Activated CD4-positive, alpha-beta T cell treated with anti-CD3 and anti-CD28 coated beads, Interleukin-2, amount 50 U/mL, for 48 hours (primary cell): ENCODE measurements at regions not wholly inside any gene's neighbourhood (a gene's known extent, or its start where the extent isn't known, plus 50 kb on each side); places are given as distances from the start of the nearest gene placed in this dataset.

Experiments used
- DNase-seq, 2 experiments: peaks; one replicate each; pipeline ENCODE4 v3.0.0-alpha.2; 2020

GRCh38 chr2:6556755-6557154 is 309.0 kb downstream of the CMPK2 start:
- DNase-seq: no peak

- DNase-seq: no peak
Observed at GRCh38 chr2:6557737-6558136, 308.0 kb downstream of the CMPK2 start.

- no peak for DNase-seq
Observed at GRCh38 chr2:6562771-6563170, 302.9 kb downstream of the CMPK2 start.

GRCh38 chr2:6564326-6564725 is 301.4 kb downstream of the CMPK2 start:
- no peak for DNase-seq

- DNase-seq: no peak
Observed at GRCh38 chr2:6574121-6574520, 291.6 kb downstream of the CMPK2 start.

GRCh38 chr2:6576302-6576701 is 289.4 kb downstream of the CMPK2 start:
- DNase-seq: no peak

GRCh38 chr2:6577960-6578359 is 287.7 kb downstream of the CMPK2 start:
- no peak for DNase-seq

- DNase-seq: no peak
Observed at GRCh38 chr2:6578416-6578815, 287.3 kb downstream of the CMPK2 start.

GRCh38 chr2:6579281-6579680 is 286.4 kb downstream of the CMPK2 start:
- no peak for DNase-seq

- DNase-seq: no peak
Observed at GRCh38 chr2:6580982-6581381, 284.7 kb downstream of the CMPK2 start.

- DNase-seq: no peak
Observed at GRCh38 chr2:6589150-6589549, 276.6 kb downstream of the CMPK2 start.

- no peak for DNase-seq
Observed at GRCh38 chr2:6590442-6590841, 275.3 kb downstream of the CMPK2 start.

GRCh38 chr2:6602471-6602870 is 263.2 kb downstream of the CMPK2 start:
- DNase-seq: no peak

GRCh38 chr2:6605836-6606505 is 259.7 kb downstream of the CMPK2 start:
- DNase-seq: no peak

GRCh38 chr2:6617794-6618193 is 247.9 kb downstream of the CMPK2 start:
- no peak for DNase-seq

GRCh38 chr2:6618201-6618600 is 247.5 kb downstream of the CMPK2 start:
- no peak for DNase-seq

GRCh38 chr2:6623746-6624145 is 242.0 kb downstream of the CMPK2 start:
- no peak for DNase-seq

- no peak for DNase-seq
Observed at GRCh38 chr2:6626401-6627012, 239.2 kb downstream of the CMPK2 start.

- DNase-seq: no peak
Observed at GRCh38 chr2:6627316-6627715, 238.4 kb downstream of the CMPK2 start.

GRCh38 chr2:6630209-6630608 is 235.5 kb downstream of the CMPK2 start:
- DNase-seq: no peak

GRCh38 chr2:6635296-6635695 is 230.4 kb downstream of the CMPK2 start:
- DNase-seq: no peak

- DNase-seq: no peak
Observed at GRCh38 chr2:6637330-6637729, 228.4 kb downstream of the CMPK2 start.

- no peak for DNase-seq
Observed at GRCh38 chr2:6639929-6640620, 225.6 kb downstream of the CMPK2 start.

- no peak for DNase-seq
Observed at GRCh38 chr2:6640621-6641015, 225.1 kb downstream of the CMPK2 start.
